ENCODE measurements at regions not wholly inside any gene's neighbourhood (a gene's known extent, or its start where the extent isn't known, plus 50 kb on each side); places are given as distances from the start of the nearest gene placed in this dataset.

GRCh38 chr20:61139031-61139430 is 113.0 kb upstream of the CDH4 start:
- TF ChIP-seq TAF1 (IDR thresholded peaks at IDR 0.05; ENCODE audit: low read depth, low read length) (no peak), POLR2AphosphoS5 (IDR thresholded peaks at IDR 0.05; ENCODE audit: low read depth, low read length) (no peak), POLR2A (IDR thresholded peaks at IDR 0.05; ENCODE audit: low read depth, low read length) (no peak), SPI1 (IDR thresholded peaks at IDR 0.05; ENCODE audit: low read depth, low read length) (no peak), PAX5 (IDR thresholded peaks at IDR 0.05; ENCODE audit: insufficient read depth, low read length, severe bottlenecking) (no peak), POU2F2 (IDR thresholded peaks at IDR 0.05; ENCODE audit: low read depth, low read length) (no peak)

Data from GM12891 (cell line).